ENCODE measurements at regions not wholly inside any gene's neighbourhood (a gene's known extent, or its start where the extent isn't known, plus 50 kb on each side); places are given as distances from the start of the nearest gene placed in this dataset.

DNA sequence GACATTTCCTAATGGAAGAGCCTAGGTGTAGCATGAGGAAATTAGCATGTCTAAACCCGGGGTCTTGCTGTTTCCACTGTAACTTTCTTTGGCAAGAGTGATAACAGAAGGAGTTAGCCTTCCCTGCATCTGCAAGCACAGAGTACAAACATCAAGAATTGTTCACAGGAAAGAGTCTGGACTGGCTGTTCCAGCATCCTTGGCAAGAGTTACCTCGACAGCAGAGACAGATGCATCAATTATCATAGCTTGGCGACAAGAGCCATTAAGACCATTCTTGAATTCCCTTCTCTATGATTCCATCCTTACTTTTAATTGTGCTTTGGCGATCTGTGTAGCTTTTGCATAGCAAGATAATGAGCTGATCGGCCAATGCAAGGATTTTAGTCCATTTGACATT lies 82.8 kb upstream of the RALGPS2 start:
- Histone ChIP-seq H3K4me2 (ENCODE audit: low read length) (no peak overlapping the region), H3K9ac (ENCODE audit: low read length) (no peak overlapping the region), H2AFZ (ENCODE audit: low read depth, low read length) (no peak overlapping the region), H4K20me1 (ENCODE audit: insufficient read depth, low read length) (no peaks in the 10 kb centered on the region), H3K36me3 (replicated peaks; ENCODE audit: low read depth, low read length) (no peaks in the 10 kb centered on the region), H3K27me3 (ENCODE audit: low read depth, low read length) (peaks cover 7% of the 10 kb centered on the region), H3K9me3 (ENCODE audit: insufficient read depth, low read length) (peaks cover 11% of the 10 kb centered on the region; the same call in 1 of the 2 replicates), H3K4me3 (ENCODE audit: low read length) (no peak overlapping the region), H3K79me2 (ENCODE audit: low read length) (no peaks in the 10 kb centered on the region), H3K27ac (ENCODE audit: low read length) (no peak overlapping the region), H3K4me1 (ENCODE audit: low read length) (no peaks in the 10 kb centered on the region)
- TF ChIP-seq CTCF (IDR thresholded peaks at IDR 0.05; ENCODE audit: low read depth, low read length) (no peak), EZH2phosphoT487 (IDR thresholded peaks at IDR 0.05; ENCODE audit: low read depth) (no peak)

DNA sequence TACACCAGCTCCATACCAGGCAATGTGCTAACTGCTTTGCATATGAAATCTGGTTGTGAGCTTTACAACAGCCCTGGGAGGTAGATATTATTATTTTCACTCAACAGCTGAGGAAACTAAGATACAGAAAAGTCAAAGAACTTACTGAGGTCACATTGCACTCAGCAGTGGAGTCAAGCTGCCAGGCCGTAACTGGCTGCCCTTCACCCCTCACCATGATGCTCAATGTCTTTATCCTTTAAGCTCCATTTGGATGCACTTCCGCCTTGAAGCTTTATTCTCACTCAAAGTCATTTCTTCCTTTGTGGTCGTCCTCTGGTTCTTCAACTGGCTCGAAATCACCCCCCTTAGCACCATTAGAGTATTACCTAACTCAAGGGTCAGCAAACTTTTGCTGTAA lies 81.7 kb upstream of the RALGPS2 start:
- H3K4me1 ChIP-seq (ENCODE audit: low read length): no peaks in the 10 kb centered on the region
- H3K79me2 ChIP-seq (ENCODE audit: low read length): no peaks in the 10 kb centered on the region
- no peak overlapping the region for H3K9ac ChIP-seq (ENCODE audit: low read length)
- H3K27me3 ChIP-seq (ENCODE audit: low read depth, low read length): peaks cover 7% of the 10 kb centered on the region
- H3K36me3 ChIP-seq (replicated peaks; ENCODE audit: low read depth, low read length): no peaks in the 10 kb centered on the region
- TF ChIP-seq EZH2phosphoT487 (IDR thresholded peaks at IDR 0.05; ENCODE audit: low read depth) (no peak), CTCF (IDR thresholded peaks at IDR 0.05; ENCODE audit: low read depth, low read length) (no peak)
- H3K9me3 ChIP-seq (ENCODE audit: insufficient read depth, low read length): peaks cover 11% of the 10 kb centered on the region; the same call in 1 of the 2 replicates
- H4K20me1 ChIP-seq (ENCODE audit: insufficient read depth, low read length): no peaks in the 10 kb centered on the region
- H2AFZ ChIP-seq (ENCODE audit: low read depth, low read length): no peak overlapping the region
- H3K4me3 ChIP-seq (ENCODE audit: low read length): no peak overlapping the region
- no peak overlapping the region for H3K4me2 ChIP-seq (ENCODE audit: low read length)
- no peak overlapping the region for H3K27ac ChIP-seq (ENCODE audit: low read length)

GRCh38 chr1:178643831-178644230 lies 81.2 kb upstream of the RALGPS2 start:
- Histone ChIP-seq H3K27ac (ENCODE audit: low read length) (no peak overlapping the region), H3K4me1 (ENCODE audit: low read length) (no peaks in the 10 kb centered on the region), H3K27me3 (ENCODE audit: low read depth, low read length) (peaks cover 7% of the 10 kb centered on the region), H3K4me3 (ENCODE audit: low read length) (no peak overlapping the region), H3K9me3 (ENCODE audit: insufficient read depth, low read length) (peaks cover 11% of the 10 kb centered on the region; the same call in 1 of the 2 replicates), H3K9ac (ENCODE audit: low read length) (no peak overlapping the region), H3K79me2 (ENCODE audit: low read length) (no peaks in the 10 kb centered on the region), H3K36me3 (replicated peaks; ENCODE audit: low read depth, low read length) (no peaks in the 10 kb centered on the region), H3K4me2 (ENCODE audit: low read length) (no peak overlapping the region), H4K20me1 (ENCODE audit: insufficient read depth, low read length) (no peaks in the 10 kb centered on the region), H2AFZ (ENCODE audit: low read depth, low read length) (no peak overlapping the region)
- TF ChIP-seq CTCF (IDR thresholded peaks at IDR 0.05; ENCODE audit: low read depth, low read length) (no peak), EZH2phosphoT487 (IDR thresholded peaks at IDR 0.05; ENCODE audit: low read depth) (no peak)

DNA sequence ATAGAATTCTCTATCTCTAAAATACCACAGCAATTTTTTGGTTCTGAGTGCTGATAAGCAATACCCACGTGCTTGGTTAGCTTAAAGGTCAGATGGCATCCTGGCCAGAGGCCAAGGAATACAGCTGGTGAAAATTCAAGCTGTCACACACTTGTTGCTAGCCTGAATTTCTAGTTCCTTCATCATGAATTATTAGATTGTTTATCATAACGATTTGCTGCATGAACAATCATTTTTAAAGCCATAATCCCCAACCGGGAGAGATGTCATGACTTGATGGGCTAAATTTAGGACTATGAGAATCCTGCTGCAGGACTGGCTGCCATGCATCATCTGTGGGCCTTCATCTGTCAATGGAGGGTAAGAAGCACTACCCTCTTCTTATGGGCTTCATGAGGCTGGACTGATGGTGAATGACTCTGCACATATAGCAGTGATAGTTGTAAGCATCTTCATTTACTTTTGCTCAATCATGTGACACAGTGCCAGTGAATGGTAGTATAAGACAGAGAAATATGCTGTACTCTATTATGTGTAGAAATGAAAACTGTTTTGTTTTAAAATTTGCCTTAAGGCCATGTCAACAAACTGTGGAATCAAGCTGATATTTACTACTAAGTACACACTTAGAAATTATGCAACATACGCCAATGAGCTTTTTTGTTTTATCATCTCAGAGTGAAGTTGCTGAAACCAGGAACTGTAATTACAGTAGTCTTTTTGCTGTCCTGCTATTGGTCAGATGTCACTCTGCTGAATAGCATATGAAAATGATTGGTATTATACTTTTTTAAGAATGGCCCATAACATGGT lies 80.5 kb upstream of the RALGPS2 start:
- no peaks in the 10 kb centered on the region for H3K79me2 ChIP-seq (ENCODE audit: low read length)
- TF ChIP-seq EZH2phosphoT487 (IDR thresholded peaks at IDR 0.05; ENCODE audit: low read depth) (no peak), CTCF (IDR thresholded peaks at IDR 0.05; ENCODE audit: low read depth, low read length) (no peak)
- peaks cover 10% of the 10 kb centered on the region for H3K27me3 ChIP-seq (ENCODE audit: low read depth, low read length)
- peaks cover 11% of the 10 kb centered on the region; the same call in 1 of the 2 replicates for H3K9me3 ChIP-seq (ENCODE audit: insufficient read depth, low read length)
- no peak overlapping the region for H3K4me3 ChIP-seq (ENCODE audit: low read length)
- H3K4me1 ChIP-seq (ENCODE audit: low read length): peaks cover 3% of the 10 kb centered on the region
- no peaks in the 10 kb centered on the region for H3K36me3 ChIP-seq (replicated peaks; ENCODE audit: low read depth, low read length)
- H4K20me1 ChIP-seq (ENCODE audit: insufficient read depth, low read length): no peaks in the 10 kb centered on the region
- no peak overlapping the region for H3K9ac ChIP-seq (ENCODE audit: low read length)
- no peak overlapping the region for H2AFZ ChIP-seq (ENCODE audit: low read depth, low read length)
- H3K4me2 ChIP-seq (ENCODE audit: low read length): no peak overlapping the region
- H3K27ac ChIP-seq (ENCODE audit: low read length): no peak overlapping the region
